GM21381 (cell line): ENCODE measurements at regions not wholly inside any gene's neighbourhood (a gene's known extent, or its start where the extent isn't known, plus 50 kb on each side); places are given as distances from the start of the nearest gene placed in this dataset.

Source experiments
- ATAC-seq: cut with Tn5 transposase; IDR thresholded peaks from one replicate; pipeline ENCODE4 v1.9.1; 2021; ENCODE audit warnings: mild to moderate bottlenecking, moderate library complexity; ENCODE audit not compliant: unreplicated experiment

GRCh38 chr2:221100467-221101089 is 471.5 kb downstream of the EPHA4 start:
- ATAC-seq = no peak

DNA sequence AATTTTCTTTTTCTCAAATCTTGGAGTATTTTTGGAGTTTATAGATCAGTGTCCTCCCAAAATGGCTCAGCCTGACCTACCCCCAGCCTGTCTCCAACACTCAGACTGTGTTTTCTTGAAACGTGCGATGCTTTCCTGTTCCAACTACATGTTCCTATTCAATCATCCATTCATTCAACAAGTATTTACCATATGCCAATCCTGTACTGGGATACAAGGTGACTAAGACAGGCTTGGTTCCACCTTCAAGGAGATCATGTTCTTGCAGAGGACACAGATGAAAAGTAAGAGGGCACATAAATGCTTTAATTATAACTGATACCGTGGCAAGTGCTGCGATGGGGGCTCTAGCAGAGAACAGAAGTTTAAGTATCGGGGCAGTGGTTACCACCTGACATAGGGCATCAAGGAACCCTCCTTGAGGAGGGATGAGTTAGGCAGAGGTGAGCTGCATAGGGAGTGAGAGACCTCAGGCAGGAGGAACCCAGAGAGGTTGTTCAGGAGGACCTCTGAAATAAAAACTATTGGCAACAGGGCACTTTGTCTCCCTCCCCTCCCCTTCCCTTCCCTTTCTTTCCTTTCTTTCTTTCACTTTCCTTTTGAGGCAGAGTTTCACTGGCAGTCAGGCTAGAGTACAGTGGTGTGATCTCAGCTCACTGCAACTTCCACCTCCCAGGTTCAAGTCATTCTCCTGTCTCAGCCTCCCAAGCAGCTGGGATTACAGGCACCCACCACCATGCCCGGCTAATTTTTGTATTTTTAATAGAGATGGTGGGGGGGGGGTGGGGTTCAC is 469.0 kb downstream of the EPHA4 start:
- ATAC-seq = peak; percentile 61

DNA sequence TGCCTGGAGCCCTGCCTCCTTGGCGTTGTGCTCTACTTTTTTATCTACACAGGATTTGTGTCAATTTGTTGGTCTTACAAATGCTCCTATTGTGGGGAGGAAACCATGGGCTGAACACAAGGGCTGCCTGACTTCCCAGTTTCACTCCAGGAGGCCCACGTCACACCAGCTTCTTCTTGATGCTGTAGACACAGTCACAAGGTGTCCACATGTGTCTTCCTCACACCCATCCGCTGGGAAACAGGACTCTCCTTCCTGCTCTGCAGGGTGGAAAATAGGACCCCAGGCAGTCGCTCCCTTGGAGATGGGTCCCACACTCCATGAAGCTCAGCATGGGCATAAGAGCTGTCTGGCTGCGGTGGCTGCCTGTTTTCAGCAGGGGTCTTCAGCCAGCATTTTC is 468.2 kb downstream of the EPHA4 start:
- no peak for ATAC-seq

DNA sequence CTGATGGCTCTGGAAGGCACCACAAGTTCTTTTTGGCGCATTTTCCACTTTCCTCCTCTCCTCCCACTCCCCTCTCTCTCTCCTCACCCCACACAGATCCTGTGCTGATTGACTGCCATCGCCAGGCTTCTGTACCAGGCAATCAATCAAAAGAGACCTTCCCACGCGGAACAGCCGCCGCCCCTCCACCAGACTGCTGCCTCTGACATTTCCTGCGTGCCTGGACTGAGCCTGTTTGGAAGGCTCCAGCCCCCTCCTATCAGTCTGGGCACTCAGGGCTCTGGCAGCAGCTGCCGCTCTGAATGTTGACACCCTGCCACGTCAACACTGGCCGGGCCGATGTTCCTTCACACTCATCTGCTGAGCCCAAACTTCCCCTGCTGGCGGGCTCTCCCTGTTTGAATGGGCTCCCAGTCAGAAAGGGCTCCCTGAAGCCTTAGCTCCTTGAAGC is 467.7 kb downstream of the EPHA4 start:
- ATAC-seq = no peak

- ATAC-seq = no peak
Measured at GRCh38 chr2:221106241-221106640, 465.9 kb downstream of the EPHA4 start.

- ATAC-seq = no peak
Measured at GRCh38 chr2:221107424-221107823, 464.7 kb downstream of the EPHA4 start.

- no peak for ATAC-seq
Measured at GRCh38 chr2:221109552-221109951, 462.6 kb downstream of the EPHA4 start.

DNA sequence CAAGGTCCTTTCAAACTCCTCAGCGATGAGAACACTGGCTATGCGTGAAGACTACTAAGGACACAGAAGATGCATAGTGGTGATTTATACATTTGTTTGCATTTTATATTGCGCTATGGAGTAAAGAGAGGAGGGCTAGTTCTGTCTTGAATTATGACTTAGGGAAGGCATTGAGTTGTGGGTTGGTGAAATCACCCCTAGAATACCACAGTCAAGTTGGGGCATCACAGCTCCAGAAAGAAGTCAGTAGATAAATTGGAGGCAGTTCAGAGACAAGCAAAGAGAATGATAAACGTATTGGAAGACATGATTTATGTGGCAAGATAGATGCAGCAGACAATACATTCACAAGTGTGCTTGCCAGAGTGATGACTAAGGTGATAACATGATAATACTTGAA is 460.4 kb downstream of the EPHA4 start:
- ATAC-seq = no peak

- no peak for ATAC-seq
Measured at GRCh38 chr2:221112744-221113143, 459.4 kb downstream of the EPHA4 start.

DNA sequence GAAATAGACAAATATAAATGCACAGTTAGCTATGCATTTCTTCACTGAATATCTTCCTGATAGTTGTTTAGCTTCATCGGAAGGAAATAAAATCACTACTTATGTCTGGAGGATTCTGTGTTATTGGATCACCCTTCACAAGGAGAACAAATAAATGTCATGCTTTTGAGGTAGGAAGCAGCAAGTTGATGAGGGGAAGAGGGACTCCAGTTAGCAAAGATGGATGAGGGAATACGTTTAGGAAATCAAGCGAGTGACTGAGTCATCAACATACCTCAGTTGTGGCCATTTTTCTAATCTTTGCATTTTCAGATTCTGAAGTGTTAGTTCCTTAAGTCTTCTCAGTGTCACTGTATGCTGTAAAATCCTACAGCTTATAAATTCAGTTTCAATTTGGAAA is 456.2 kb downstream of the EPHA4 start:
- no peak for ATAC-seq

- ATAC-seq = no peak
Measured at GRCh38 chr2:221120643-221121042, 451.5 kb downstream of the EPHA4 start.

DNA sequence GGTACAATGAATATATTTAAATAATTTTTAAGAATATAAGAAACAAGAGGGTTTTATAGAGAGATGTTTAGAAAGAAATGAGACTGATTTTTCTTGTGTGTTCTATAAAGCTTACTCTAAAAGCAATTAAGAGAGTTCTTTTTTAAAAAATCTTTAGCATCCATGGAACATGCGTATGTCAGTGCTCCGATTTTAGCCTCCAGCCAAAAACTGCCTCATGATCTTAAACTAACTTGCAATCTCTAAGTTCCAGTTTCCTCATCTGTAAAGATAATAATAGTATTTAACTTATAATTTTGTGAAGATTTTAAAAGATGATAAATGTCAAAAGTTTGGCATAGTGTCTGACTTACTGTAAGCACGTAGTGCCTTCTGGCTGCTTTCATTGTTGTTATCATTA is 448.7 kb downstream of the EPHA4 start:
- ATAC-seq = no peak

DNA sequence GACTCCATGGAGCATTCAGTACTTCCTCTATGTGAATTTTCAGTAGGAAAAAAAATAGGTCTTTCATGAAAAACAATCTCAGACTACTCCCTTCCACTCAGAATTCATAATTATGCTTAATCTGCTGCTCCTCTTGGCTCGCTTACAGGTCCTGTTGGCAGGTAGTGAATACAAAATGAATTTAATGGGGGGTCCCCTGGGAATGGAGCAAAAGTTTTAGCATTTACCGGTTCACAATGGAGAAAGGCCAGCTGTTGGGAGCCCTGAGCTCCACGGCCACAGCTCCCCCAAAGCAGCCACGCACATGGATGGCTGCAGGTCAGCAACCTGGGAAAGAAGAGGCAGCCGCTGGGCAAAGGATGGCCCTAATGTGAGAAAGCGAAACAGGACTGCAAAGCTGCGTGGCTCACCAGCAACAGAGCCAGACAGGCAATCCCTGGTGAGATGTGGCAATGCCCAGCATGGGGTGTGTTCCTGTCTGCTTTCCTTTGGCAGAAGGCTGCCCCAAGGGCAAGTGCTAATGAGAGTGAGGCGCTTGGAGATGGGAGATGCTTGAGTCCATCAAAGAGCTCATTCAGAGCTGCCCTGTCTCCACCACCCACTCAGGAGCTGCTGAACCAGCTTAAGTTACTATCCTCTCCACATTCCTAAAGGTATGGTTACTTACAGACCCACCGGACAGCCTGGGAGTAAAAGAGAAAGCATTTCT is 447.4 kb downstream of the EPHA4 start:
- ATAC-seq = no peak

GRCh38 chr2:221125691-221126090 is 446.4 kb downstream of the EPHA4 start:
- ATAC-seq = no peak

DNA sequence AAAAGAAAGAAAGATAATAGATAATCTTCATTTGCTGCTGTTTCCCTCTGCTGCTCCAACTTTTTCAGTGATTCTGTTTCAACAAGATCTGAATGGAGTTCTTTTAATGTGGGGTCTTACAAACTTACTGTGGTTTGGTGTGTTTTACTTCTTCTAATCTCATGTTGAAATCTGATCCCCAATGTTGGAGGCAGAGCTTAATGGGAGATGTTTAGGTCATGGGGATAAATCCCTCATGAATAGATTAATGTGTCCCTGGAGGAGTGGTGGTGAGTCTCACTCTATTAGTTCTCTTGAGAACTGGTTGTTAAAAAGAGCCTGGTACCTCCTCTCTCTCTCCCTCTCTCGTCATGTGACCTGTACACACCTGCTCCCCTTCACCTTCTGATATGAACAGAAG is 442.4 kb downstream of the EPHA4 start:
- ATAC-seq = no peak

DNA sequence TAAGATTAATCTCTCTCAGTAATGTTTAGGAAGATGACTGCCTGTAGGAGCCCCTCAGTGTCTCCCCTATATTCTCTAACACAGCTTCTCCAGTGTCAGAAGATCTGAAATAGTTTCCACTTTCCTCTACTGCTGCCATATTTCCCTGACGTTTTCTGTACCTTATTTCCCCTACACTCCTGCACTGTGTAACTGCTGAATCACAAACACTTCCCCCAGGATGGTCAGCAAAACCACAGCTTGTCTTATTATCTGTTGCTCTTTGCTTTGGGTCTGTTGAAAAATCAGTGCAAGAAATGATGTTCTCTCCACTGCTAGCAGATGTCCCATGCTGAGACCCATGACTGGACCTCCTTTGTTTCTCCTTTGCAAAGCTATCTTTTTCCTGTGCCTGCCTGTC is 441.7 kb downstream of the EPHA4 start:
- ATAC-seq = no peak

DNA sequence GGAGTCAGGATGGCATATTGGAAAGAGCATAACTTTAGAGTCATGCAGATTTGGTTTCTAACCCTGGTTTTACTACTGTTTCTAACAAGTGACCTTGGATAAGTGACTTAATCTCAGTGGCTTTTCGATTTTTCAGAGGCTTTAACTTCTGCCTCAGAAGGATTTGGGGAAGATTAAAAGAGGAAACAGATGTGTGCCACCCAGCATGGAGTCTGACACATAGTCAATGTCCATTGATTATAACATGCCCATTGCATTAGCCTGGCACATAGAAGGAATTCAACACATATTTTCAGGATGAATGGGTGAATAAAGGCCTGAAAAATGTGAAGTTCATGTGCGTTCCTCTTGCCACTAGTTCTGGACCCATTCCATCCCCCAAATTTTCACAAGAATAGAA is 438.2 kb downstream of the EPHA4 start:
- ATAC-seq = no peak

DNA sequence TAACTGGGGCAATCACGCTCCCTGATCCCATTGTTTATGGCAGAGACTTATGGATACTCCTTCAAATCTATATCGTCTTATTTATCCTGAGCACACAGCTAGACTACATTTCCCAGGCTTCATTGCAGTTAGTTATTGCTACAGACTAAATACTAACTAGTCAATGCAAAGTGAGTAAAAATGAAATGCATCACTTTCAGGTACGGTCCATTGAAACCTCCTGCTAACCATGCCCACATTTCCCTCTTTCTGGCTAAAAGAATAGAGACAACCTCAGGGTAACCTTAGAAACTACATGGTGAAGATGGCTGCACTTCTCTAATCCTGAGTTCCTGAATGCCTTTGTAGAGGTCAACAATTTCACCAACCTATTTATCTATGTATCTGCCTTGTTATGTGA is 437.4 kb downstream of the EPHA4 start:
- no peak for ATAC-seq

- no peak for ATAC-seq
Measured at GRCh38 chr2:221135699-221136098, 436.4 kb downstream of the EPHA4 start.

GRCh38 chr2:221137385-221137784 is 434.7 kb downstream of the EPHA4 start:
- ATAC-seq = no peak

DNA sequence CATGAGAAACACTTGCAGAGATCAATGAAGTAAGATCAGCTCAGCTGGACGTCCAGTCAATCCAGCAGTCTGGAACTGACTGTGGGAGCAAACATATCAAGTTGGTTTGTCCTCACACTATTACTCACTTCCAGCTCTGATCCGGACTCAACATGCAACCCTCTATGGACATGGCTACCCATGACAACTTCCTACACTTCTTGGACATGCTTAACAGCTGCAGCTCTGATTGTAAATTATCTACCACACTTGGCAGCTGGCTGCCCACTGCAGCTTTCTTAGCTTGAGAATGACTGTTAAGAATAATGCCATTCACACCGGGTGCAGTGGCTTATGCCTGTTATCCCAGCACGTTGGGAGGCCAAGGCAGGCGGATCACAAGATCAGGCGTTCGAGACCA is 429.8 kb downstream of the EPHA4 start:
- ATAC-seq = no peak

GRCh38 chr2:221143231-221143630 is 428.9 kb downstream of the EPHA4 start:
- ATAC-seq = no peak
